ENCODE measurements at regions not wholly inside any gene's neighbourhood (a gene's known extent, or its start where the extent isn't known, plus 50 kb on each side); places are given as distances from the start of the nearest gene placed in this dataset.
A peak's percentile ranks its signal among the peaks of the same experiment; 100 is the strongest.

GRCh38 chr11:104672897-104673296 is 225.4 kb downstream of the CASP12 start:
- Histone ChIP-seq H3K9me3 (ENCODE audit: low read length) (no peaks in the 10 kb centered on the region), H4K20me1 (ENCODE audit: low read length) (no peaks in the 10 kb centered on the region), H3K4me2 (ENCODE audit: low read length) (no peak overlapping the region), H3F3A (ENCODE audit: low read length, unreplicated experiment) (no peaks in the 10 kb centered on the region), H2AFZ (ENCODE audit: low read length) (no peak overlapping the region), H3K27me3 (ENCODE audit: low read length) (no peaks in the 10 kb centered on the region), H3K9ac (ENCODE audit: low read length) (no peak overlapping the region), H3K36me3 (ENCODE audit: low read depth, low read length) (no peaks in the 10 kb centered on the region), H3K79me2 (ENCODE audit: low read length) (no peaks in the 10 kb centered on the region), H3K9me2 (replicated peaks; ENCODE audit: low read length) (no peaks in the 10 kb centered on the region), H3K4me3 (ENCODE audit: low read length) (no peak overlapping the region), H3K27ac (ENCODE audit: low read length) (no peak overlapping the region), H3K4me1 (ENCODE audit: insufficient read depth, low read length) (peaks cover 15% of the 10 kb centered on the region)
- intact Hi-C loops (cut with micrococcal nuclease) = no loop called here
- ATAC-seq = no peak
- ChIA-PET POLR2A (ENCODE audit: unreplicated experiment) (no interaction called here), CTCF (no interaction called here)
- DNase-seq = no peak
- no TSS peak for BruUV-seq (replicated peaks)
- TF ChIP-seq EZH2 (IDR thresholded peaks at IDR 0.05; ENCODE audit: low read length, unreplicated experiment) = no peak
- no peak for TF ChIP-seq EZH2phosphoT487 (IDR thresholded peaks at IDR 0.05; ENCODE audit: borderline replicate concordance, low read length)
- no peak for TF ChIP-seq CTCF (conservative IDR thresholded peaks at IDR 0.05; ENCODE audit: low read depth, low read length)

GRCh38 chr11:104668797-104669463 is 229.3 kb downstream of the CASP12 start:
- intact Hi-C loops (cut with micrococcal nuclease) = loop anchor here (5.0 kb wide), 3 partner anchors 47 to 163 kb away; no protein-coding TSS in a partner anchor
- H3K79me2 ChIP-seq (ENCODE audit: low read length) = no peaks in the 10 kb centered on the region
- ChIA-PET CTCF (no interaction called here), POLR2A (ENCODE audit: unreplicated experiment) (no interaction called here)
- H4K20me1 ChIP-seq (ENCODE audit: low read length) = no peaks in the 10 kb centered on the region
- H3K27me3 ChIP-seq (ENCODE audit: low read length) = no peaks in the 10 kb centered on the region
- H3K9me3 ChIP-seq (ENCODE audit: low read length) = no peaks in the 10 kb centered on the region
- H3F3A ChIP-seq (ENCODE audit: low read length, unreplicated experiment) = peaks cover 5% of the 10 kb centered on the region
- no peak overlapping the region for H2AFZ ChIP-seq (ENCODE audit: low read length)
- H3K9me2 ChIP-seq (replicated peaks; ENCODE audit: low read length) = 0 out of 2 replicates have a peak, but pooled peaks cover 3% of the 10 kb centered on the region
- no peaks in the 10 kb centered on the region for H3K36me3 ChIP-seq (ENCODE audit: low read depth, low read length)
- peak overlapping the region; percentile 46 for H3K4me2 ChIP-seq (ENCODE audit: low read length)
- no TSS peak for BruUV-seq (replicated peaks)
- peak overlapping the region; percentile 49 for H3K27ac ChIP-seq (ENCODE audit: low read length)
- DNase-seq (peak; percentile 98), ATAC-seq (peak; percentile 93)
- H3K4me1 ChIP-seq (ENCODE audit: insufficient read depth, low read length) = peaks cover 36% of the 10 kb centered on the region
- TF ChIP-seq CTCF (conservative IDR thresholded peaks at IDR 0.05; ENCODE audit: low read depth, low read length) (no peak), EZH2phosphoT487 (IDR thresholded peaks at IDR 0.05; ENCODE audit: borderline replicate concordance, low read length) (no peak), EZH2 (IDR thresholded peaks at IDR 0.05; ENCODE audit: low read length, unreplicated experiment) (no peak)
- no peak overlapping the region for H3K4me3 ChIP-seq (ENCODE audit: low read length)
- no peak overlapping the region for H3K9ac ChIP-seq (ENCODE audit: low read length)

- no peaks in the 10 kb centered on the region for H3K79me2 ChIP-seq (ENCODE audit: low read length)
- no peak overlapping the region for H3K27ac ChIP-seq (ENCODE audit: low read length)
- no peak for ATAC-seq
- H3K9me2 ChIP-seq (replicated peaks; ENCODE audit: low read length) = 0 out of 2 replicates have a peak, but pooled peaks cover 3% of the 10 kb centered on the region
- H3K36me3 ChIP-seq (ENCODE audit: low read depth, low read length) = no peaks in the 10 kb centered on the region
- H2AFZ ChIP-seq (ENCODE audit: low read length) = no peak overlapping the region
- peaks cover 49% of the 10 kb centered on the region for H3K4me1 ChIP-seq (ENCODE audit: insufficient read depth, low read length)
- DNase-seq = no peak
- no peak for TF ChIP-seq CTCF (conservative IDR thresholded peaks at IDR 0.05; ENCODE audit: low read depth, low read length)
- TF ChIP-seq EZH2phosphoT487 (IDR thresholded peaks at IDR 0.05; ENCODE audit: borderline replicate concordance, low read length) = no peak
- TF ChIP-seq EZH2 (IDR thresholded peaks at IDR 0.05; ENCODE audit: low read length, unreplicated experiment) = no peak
- no peak overlapping the region for H3K4me3 ChIP-seq (ENCODE audit: low read length)
- no TSS peak for BruUV-seq (replicated peaks)
- H3K9me3 ChIP-seq (ENCODE audit: low read length) = no peaks in the 10 kb centered on the region
- H4K20me1 ChIP-seq (ENCODE audit: low read length) = no peaks in the 10 kb centered on the region
- peaks cover 9% of the 10 kb centered on the region for H3F3A ChIP-seq (ENCODE audit: low read length, unreplicated experiment)
- ChIA-PET POLR2A (ENCODE audit: unreplicated experiment) (no interaction called here), CTCF (no interaction called here)
- no peaks in the 10 kb centered on the region for H3K27me3 ChIP-seq (ENCODE audit: low read length)
- H3K9ac ChIP-seq (ENCODE audit: low read length) = no peak overlapping the region
- intact Hi-C loops (cut with micrococcal nuclease) = loop anchor here (5.0 kb wide), 3 partner anchors 44 to 166 kb away; no protein-coding TSS in a partner anchor
- no peak overlapping the region for H3K4me2 ChIP-seq (ENCODE audit: low read length)
These were observed 231.6 kb downstream of the CASP12 start for GRCh38 chr11:104666624-104667023.

Data from PC-3 (cell line).